CD14-positive monocyte (primary cell): ENCODE measurements at regions not wholly inside any gene's neighbourhood (a gene's known extent, or its start where the extent isn't known, plus 50 kb on each side); places are given as distances from the start of the nearest gene placed in this dataset.

Experiments used
- DNase-seq, 3 donors: peaks; one replicate each; pipeline ENCODE4 v3.0.0-alpha.2; 2011 to 2022
- H2AFZ ChIP-seq: 2 replicates; pipeline ENCODE4 v1.6.0; 2012; ENCODE audit warnings: mild to moderate bottlenecking, low read depth, low read length, inconsistent platforms; ENCODE audit not compliant: insufficient read depth, poor library complexity, severe bottlenecking
- H3K27ac ChIP-seq, 2 donors: 1 replicate in 1 of 2; 2 replicates in 1 of 2; pipeline ENCODE4 v1.5.1; 2012 to 2013; ENCODE audit warnings: low read length in 2 of 2, control low read depth in 1 of 2, inconsistent platforms in 1 of 2, low read depth in 1 of 2, mild to moderate bottlenecking in 1 of 2
- H3K27me3 ChIP-seq, 2 donors: one replicate each; pipeline versions ENCODE4 v1.6.0 to v1.6.1; 2011 to 2013; ENCODE audit warnings: low read length in 2 of 2; ENCODE audit not compliant: control insufficient read depth in 2 of 2, insufficient read depth in 2 of 2
- H3K36me3 ChIP-seq, 2 donors: replicated peaks in 1 of 2; 1 replicate in 1 of 2; 2 replicates in 1 of 2; pipeline versions ENCODE4 v1.5.1 to v1.6.1; 2012 to 2013; ENCODE audit warnings: low read length in 2 of 2, control low read depth in 1 of 2, inconsistent platforms in 1 of 2, mild to moderate bottlenecking in 1 of 2; ENCODE audit not compliant: insufficient read depth in 2 of 2, control insufficient read depth in 1 of 2
- H3K4me1 ChIP-seq, 2 donors: 1 replicate in 1 of 2; 2 replicates in 1 of 2; pipeline versions ENCODE4 v1.5.1 to v1.6.1; 2012 to 2013; ENCODE audit warnings: low read length in 2 of 2, control low read depth in 1 of 2, inconsistent platforms in 1 of 2, mild to moderate bottlenecking in 1 of 2, moderate library complexity in 1 of 2; ENCODE audit not compliant: insufficient read depth in 2 of 2, control insufficient read depth in 1 of 2
- H3K4me2 ChIP-seq: replicated peaks from 2 replicates; pipeline ENCODE3; 2012; ENCODE audit warnings: low read length, moderate library complexity, mild to moderate bottlenecking; ENCODE audit not compliant: poor library complexity, severe bottlenecking; ENCODE audit errors: extremely low read depth
- H3K4me3 ChIP-seq, 3 experiments: fragments of 200-600 bp in 1 of 3; sonication (generic) in 1 of 3; replicated peaks in 1 of 3; 1 replicate in 2 of 3; 2 replicates in 1 of 3; pipeline ENCODE4 v1.5.1; 2011 to 2013; ENCODE audit warnings: low read length in 3 of 3, mild to moderate bottlenecking in 3 of 3, control low read depth in 2 of 3, low read depth in 2 of 3, inconsistent platforms in 1 of 3, moderate library complexity in 1 of 3
- H3K79me2 ChIP-seq: 2 replicates; pipeline ENCODE4 v1.6.0; 2012; ENCODE audit warnings: mild to moderate bottlenecking, control low read depth, inconsistent platforms, low read length, moderate library complexity; ENCODE audit not compliant: insufficient read depth
- H3K9ac ChIP-seq: 2 replicates; pipeline ENCODE4 v1.6.0; 2017; ENCODE audit warnings: low read length, mild to moderate bottlenecking; ENCODE audit not compliant: insufficient read depth, poor library complexity, severe bottlenecking
- H3K9me3 ChIP-seq, 2 donors: replicated peaks in 1 of 2; 1 replicate in 1 of 2; 2 replicates in 1 of 2; pipeline versions ENCODE4 v1.5.1 to v1.6.1; 2012 to 2013; ENCODE audit warnings: low read length in 2 of 2, control low read depth in 1 of 2; ENCODE audit not compliant: control insufficient read depth in 1 of 2, insufficient read depth in 1 of 2
- H4K20me1 ChIP-seq: 2 replicates; pipeline ENCODE4 v1.6.0; 2012; ENCODE audit warnings: mild to moderate bottlenecking, low read length, control low read depth, moderate library complexity; ENCODE audit not compliant: insufficient read depth
- H3K27ac Mint-ChIP-seq, 7 donors: one replicate each; pipeline ENCODE4 v1.8.0; 2020; ENCODE audit warnings: mild to moderate bottlenecking in 7 of 7, mixed read lengths in 7 of 7, moderate library complexity in 6 of 7, inconsistent platforms in 2 of 7
- H3K27me3 Mint-ChIP-seq, 3 donors: one replicate each; pipeline ENCODE4 v1.8.0; 2021 to 2022; ENCODE audit warnings: low read depth in 3 of 3, mild to moderate bottlenecking in 3 of 3, mixed read lengths in 3 of 3, moderate library complexity in 3 of 3, inconsistent platforms in 1 of 3
- H3K36me3 Mint-ChIP-seq, 2 donors: one replicate each; pipeline ENCODE4 v1.8.0; 2020; ENCODE audit warnings: mixed read lengths in 2 of 2, inconsistent platforms in 1 of 2, mild to moderate bottlenecking in 1 of 2
- H3K4me1 Mint-ChIP-seq: one replicate; pipeline ENCODE4 v1.8.0; 2020; ENCODE audit warnings: mild to moderate bottlenecking, mixed read lengths
- H3K4me3 Mint-ChIP-seq, 2 donors: one replicate each; pipeline ENCODE4 v1.8.0; 2020; ENCODE audit warnings: mild to moderate bottlenecking in 2 of 2, mixed read lengths in 2 of 2, moderate library complexity in 1 of 2
- H3K9me3 Mint-ChIP-seq, 7 donors: one replicate each; pipeline ENCODE4 v1.8.0; 2020 to 2022; ENCODE audit warnings: mixed read lengths in 7 of 7, mild to moderate bottlenecking in 6 of 7, moderate library complexity in 6 of 7, inconsistent platforms in 2 of 7
- WGBS: methylation state at CpG from one replicate; pipeline ENCODE4 v1.1.5; 2013; ENCODE audit warnings: missing lambda C conversion rate; ENCODE audit not compliant: insufficient coverage; 5-methylcytosine and 5-hydroxymethylcytosine counted together
- intact Hi-C, 2 donors: fragments of 100-400 bp; cut with micrococcal nuclease; formaldehyde crosslinking; loops; one replicate each; pipeline versions ENCODE4 v1.15.0 to v1.15.1; 2023
- TF ChIP-seq, protein P1 (sequence below): fragments of 200-600 bp; IDR thresholded peaks from one replicate; pipeline ENCODE4 v1.8.0; 2022; ENCODE audit warnings: antibody characterized with exemption, mild to moderate bottlenecking

DNA sequence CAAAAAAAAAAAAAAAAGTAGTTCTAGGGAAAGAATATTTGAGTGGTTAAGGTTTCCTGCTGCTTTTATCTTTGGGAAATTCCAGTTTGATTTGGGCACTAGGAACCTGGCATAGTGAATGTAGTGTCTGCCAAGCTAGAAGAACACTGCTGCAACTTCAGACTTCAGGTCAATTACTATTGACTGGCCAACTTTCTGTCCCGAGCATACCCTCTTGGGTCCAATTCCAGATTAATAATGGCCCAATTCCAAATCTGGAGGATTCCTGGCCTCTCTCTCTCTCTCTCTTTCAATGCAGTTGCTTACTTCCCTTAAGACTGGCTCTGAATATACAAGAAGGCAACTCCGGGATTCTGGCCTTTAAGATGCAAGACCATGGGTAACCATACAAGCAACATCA is 74.9 kb downstream of the ANKEF1 start:
- H3K36me3 ChIP-seq = no peaks in the 10 kb centered on the region
- H3K4me3 Mint-ChIP-seq = no peak overlapping the region
- peaks cover 0 to 6% (median 1%) of the 10 kb centered on the region in 7 donors for H3K9me3 Mint-ChIP-seq
- no peaks in the 10 kb centered on the region for H3K4me1 Mint-ChIP-seq
- WGBS = 95% methylated on average over 2 of the region's 2 CpGs
- DNase-seq = no peak
- H3K36me3 Mint-ChIP-seq = no peaks in the 10 kb centered on the region
- no peak overlapping the region for H2AFZ ChIP-seq
- H3K79me2 ChIP-seq = no peaks in the 10 kb centered on the region
- H3K4me2 ChIP-seq = no peak overlapping the region
- H4K20me1 ChIP-seq = no peaks in the 10 kb centered on the region
- H3K27ac ChIP-seq = no peak overlapping the region
- H3K9ac ChIP-seq = no peak overlapping the region
- H3K27ac Mint-ChIP-seq = no peak overlapping the region
- no peaks in the 10 kb centered on the region for H3K4me1 ChIP-seq
- TF ChIP-seq, protein P1, sequence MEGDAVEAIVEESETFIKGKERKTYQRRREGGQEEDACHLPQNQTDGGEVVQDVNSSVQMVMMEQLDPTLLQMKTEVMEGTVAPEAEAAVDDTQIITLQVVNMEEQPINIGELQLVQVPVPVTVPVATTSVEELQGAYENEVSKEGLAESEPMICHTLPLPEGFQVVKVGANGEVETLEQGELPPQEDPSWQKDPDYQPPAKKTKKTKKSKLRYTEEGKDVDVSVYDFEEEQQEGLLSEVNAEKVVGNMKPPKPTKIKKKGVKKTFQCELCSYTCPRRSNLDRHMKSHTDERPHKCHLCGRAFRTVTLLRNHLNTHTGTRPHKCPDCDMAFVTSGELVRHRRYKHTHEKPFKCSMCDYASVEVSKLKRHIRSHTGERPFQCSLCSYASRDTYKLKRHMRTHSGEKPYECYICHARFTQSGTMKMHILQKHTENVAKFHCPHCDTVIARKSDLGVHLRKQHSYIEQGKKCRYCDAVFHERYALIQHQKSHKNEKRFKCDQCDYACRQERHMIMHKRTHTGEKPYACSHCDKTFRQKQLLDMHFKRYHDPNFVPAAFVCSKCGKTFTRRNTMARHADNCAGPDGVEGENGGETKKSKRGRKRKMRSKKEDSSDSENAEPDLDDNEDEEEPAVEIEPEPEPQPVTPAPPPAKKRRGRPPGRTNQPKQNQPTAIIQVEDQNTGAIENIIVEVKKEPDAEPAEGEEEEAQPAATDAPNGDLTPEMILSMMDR = no peak
- no peaks in the 10 kb centered on the region for H3K27me3 ChIP-seq
- intact Hi-C loops = no loop called here
- H3K9me3 ChIP-seq = no peaks in the 10 kb centered on the region
- H3K4me3 ChIP-seq = no peak overlapping the region
- H3K27me3 Mint-ChIP-seq = peaks cover 2 to 5% (median 4%) of the 10 kb centered on the region in 3 donors

DNA sequence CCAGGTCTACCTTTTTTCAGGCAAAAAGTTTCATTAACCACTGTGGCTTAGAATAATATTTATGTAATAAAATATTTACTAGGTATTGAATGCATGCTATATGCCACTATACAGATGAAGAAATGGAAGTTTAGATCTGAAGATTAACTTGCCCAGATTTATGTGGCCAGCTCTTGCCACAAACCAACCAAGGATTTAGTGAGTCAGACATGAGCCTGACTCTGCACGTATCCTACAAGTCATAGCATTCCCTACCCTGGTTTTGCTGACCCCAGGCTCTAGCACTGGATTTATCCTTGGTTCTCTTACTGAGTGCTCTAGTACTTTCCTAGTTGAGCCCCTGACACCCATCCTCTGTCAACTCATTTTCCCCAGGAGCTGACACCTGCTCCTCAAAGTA is 75.4 kb downstream of the ANKEF1 start:
- peaks cover 2 to 5% (median 4%) of the 10 kb centered on the region in 3 donors for H3K27me3 Mint-ChIP-seq
- Histone ChIP-seq H3K27ac (no peak overlapping the region), H2AFZ (no peak overlapping the region), H3K36me3 (no peaks in the 10 kb centered on the region), H3K4me1 (no peaks in the 10 kb centered on the region), H3K9me3 (no peaks in the 10 kb centered on the region), H4K20me1 (no peaks in the 10 kb centered on the region), H3K27me3 (no peaks in the 10 kb centered on the region), H3K79me2 (no peaks in the 10 kb centered on the region), H3K4me3 (no peak overlapping the region), H3K4me2 (no peak overlapping the region), H3K9ac (no peak overlapping the region)
- no peak overlapping the region for H3K4me3 Mint-ChIP-seq
- peaks cover 0 to 6% (median 1%) of the 10 kb centered on the region in 7 donors for H3K9me3 Mint-ChIP-seq
- H3K36me3 Mint-ChIP-seq = no peaks in the 10 kb centered on the region
- H3K4me1 Mint-ChIP-seq = no peaks in the 10 kb centered on the region
- 88% methylated on average over 1 of the region's 1 CpG for WGBS
- intact Hi-C loops = no loop called here
- H3K27ac Mint-ChIP-seq = no peak overlapping the region
- TF ChIP-seq, protein P1 = no peak
- DNase-seq = no peak
